ENCODE measurements at regions not wholly inside any gene's neighbourhood (a gene's known extent, or its start where the extent isn't known, plus 50 kb on each side); places are given as distances from the start of the nearest gene placed in this dataset.

- Histone ChIP-seq H3K18ac (ENCODE audit: extremely low read depth, low read length) (no peak overlapping the region), H2BK5ac (ENCODE audit: low read depth, low read length) (no peak overlapping the region), H3K4me2 (ENCODE audit: insufficient read depth in 1 of 2, low read depth in 2 of 2, low read length in 2 of 2) (no peak overlapping the region), H4K8ac (ENCODE audit: extremely low read depth, insufficient read depth, low read length) (no peak overlapping the region), H3K27ac (ENCODE audit: low read depth, low read length) (no peak overlapping the region), H3K4me1 (replicated peaks in 1 of 4; ENCODE audit: control insufficient read depth in 3 of 4, insufficient read depth in 4 of 4, low read length in 3 of 4) (peaks cover 0 to 3% (median 0%) of the 10 kb centered on the region in 4 experiments; a peak in 2 of 7 replicates), H3K4me3 (ENCODE audit: extremely low read depth in 1 of 4, insufficient read depth in 2 of 4, low read depth in 3 of 4, low read length in 4 of 4) (no peak overlapping the region), H2BK20ac (ENCODE audit: low read length) (no peak overlapping the region), H2BK12ac (ENCODE audit: low read depth, low read length) (no peak overlapping the region), H3K56ac (replicated peaks; ENCODE audit: insufficient read length, low read depth, low read length) (no peak overlapping the region), H3K4ac (replicated peaks; ENCODE audit: insufficient read length, low read depth, low read length) (no peak overlapping the region), H3K36me3 (ENCODE audit: control insufficient read depth in 2 of 4, insufficient read depth in 4 of 4, low read length in 3 of 4) (no peaks in the 10 kb centered on the region), H2AK5ac (ENCODE audit: low read depth, low read length) (no peak overlapping the region), H3K27me3 (replicated peaks in 1 of 4; ENCODE audit: control insufficient read depth in 3 of 4, extremely low read depth in 1 of 4, insufficient read depth in 3 of 4, low read length in 3 of 4) (no peaks in the 10 kb centered on the region; a peak in 1 of 7 replicates), H3K14ac (ENCODE audit: insufficient read length) (no peak overlapping the region), H3K79me1 (ENCODE audit: low read depth, low read length) (no peaks in the 10 kb centered on the region), H3K9me3 (ENCODE audit: insufficient read depth in 2 of 2, low read depth in 1 of 2, low read length in 1 of 2) (no peaks in the 10 kb centered on the region), H2AFZ (ENCODE audit: low read length) (no peak overlapping the region), H2BK15ac (ENCODE audit: low read length) (no peak overlapping the region), H2BK120ac (replicated peaks; ENCODE audit: low read depth, low read length) (no peak overlapping the region), H4K5ac (ENCODE audit: insufficient read length, low read depth, low read length) (no peak overlapping the region), H4K91ac (replicated peaks; ENCODE audit: insufficient read length, low read length) (no peak overlapping the region), H3K23ac (ENCODE audit: insufficient read length) (no peak overlapping the region), H3K23me2 (ENCODE audit: low read depth, low read length) (peaks cover 2% of the 10 kb centered on the region; the same call in 1 of the 2 replicates), H3K79me2 (ENCODE audit: control insufficient read depth in 1 of 2, insufficient read depth in 2 of 2, low read length in 2 of 2) (no peaks in the 10 kb centered on the region), H3K9ac (replicated peaks in 1 of 4; ENCODE audit: extremely low read depth in 1 of 4, low read depth in 3 of 4, low read length in 3 of 4) (no peak overlapping the region), H4K20me1 (replicated peaks in 1 of 2; ENCODE audit: control insufficient read depth in 1 of 2, insufficient read depth in 2 of 2, low read length in 2 of 2) (no peaks in the 10 kb centered on the region)
- ChIA-PET CTCF (ENCODE audit: partially characterized antibody) (interaction anchor here (0.8 to 1.0 kb wide), 2 partner anchors 12 to 192 kb away, joined by 3 read pairs; no protein-coding TSS in a partner anchor), POLR2A (ENCODE audit: partially characterized antibody) (no interaction called here)
- no peak for DNase-seq (ENCODE audit: low read depth in 1 of 2, low spot score in 2 of 2)
- WGBS, 2 experiments (ENCODE audit: extremely low coverage in 1 of 2, insufficient coverage in 1 of 2, insufficient read length in 1 of 2, insufficient replicate concordance in 2 of 2, low coverage in 1 of 2, low lambda C conversion rate in 2 of 2, missing lambda C conversion rate in 1 of 2): 90% methylated on average over 3 of the region's 3 CpGs; no CpG with 5 or more reads in 1 of the 2 experiments
- FAIRE-seq: no peak
- TF ChIP-seq RXRA (IDR thresholded peaks at IDR 0.05; ENCODE audit: insufficient read depth, low read depth, low read length): no peak
- TF ChIP-seq, protein P1, sequence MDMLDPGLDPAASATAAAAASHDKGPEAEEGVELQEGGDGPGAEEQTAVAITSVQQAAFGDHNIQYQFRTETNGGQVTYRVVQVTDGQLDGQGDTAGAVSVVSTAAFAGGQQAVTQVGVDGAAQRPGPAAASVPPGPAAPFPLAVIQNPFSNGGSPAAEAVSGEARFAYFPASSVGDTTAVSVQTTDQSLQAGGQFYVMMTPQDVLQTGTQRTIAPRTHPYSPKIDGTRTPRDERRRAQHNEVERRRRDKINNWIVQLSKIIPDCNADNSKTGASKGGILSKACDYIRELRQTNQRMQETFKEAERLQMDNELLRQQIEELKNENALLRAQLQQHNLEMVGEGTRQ (IDR thresholded peaks at IDR 0.05; ENCODE audit: low read length): no peak
- no peak for TF ChIP-seq BACH1 (IDR thresholded peaks at IDR 0.05; ENCODE audit: low read length)
- TF ChIP-seq MAFK (IDR thresholded peaks at IDR 0.05; ENCODE audit: low read depth, low read length): no peak
- TF ChIP-seq KDM5A (IDR thresholded peaks at IDR 0.05; ENCODE audit: low read length): no peak
- TF ChIP-seq GABPA (IDR thresholded peaks at IDR 0.05; ENCODE audit: borderline replicate concordance, insufficient read depth, low read length): no peak
- no peak for TF ChIP-seq EZH2 (IDR thresholded peaks at IDR 0.05; ENCODE audit: low read depth, low read length, severe bottlenecking)
- no peak for TF ChIP-seq BRCA1 (IDR thresholded peaks at IDR 0.05; ENCODE audit: low read depth, low read length)
- no peak for TF ChIP-seq EP300 (IDR thresholded peaks at IDR 0.05; ENCODE audit: borderline replicate concordance in 1 of 2, low read depth in 2 of 2, low read length in 2 of 2)
- no peak for TF ChIP-seq TAF1 (IDR thresholded peaks at IDR 0.05; ENCODE audit: low read depth, low read length)
- no peak for TF ChIP-seq SUZ12 (IDR thresholded peaks at IDR 0.05; ENCODE audit: low read length)
- TF ChIP-seq CREB1 (IDR thresholded peaks at IDR 0.05): no peak
- no peak for TF ChIP-seq POU5F1 (IDR thresholded peaks at IDR 0.05; ENCODE audit: low read depth, low read length)
- no peak for TF ChIP-seq JUN (IDR thresholded peaks at IDR 0.05; ENCODE audit: low read depth, low read length)
Measured at GRCh38 chr18:6625481-6625880, 104.0 kb upstream of the ARHGAP28 start.
